Activated naive CD8-positive, alpha-beta T cell (primary cell): ENCODE measurements at regions not wholly inside any gene's neighbourhood (a gene's known extent, or its start where the extent isn't known, plus 50 kb on each side); places are given as distances from the start of the nearest gene placed in this dataset.

Experiments used
- H3K27ac Mint-ChIP-seq: one replicate; pipeline ENCODE4 v1.8.0; 2021; ENCODE audit warnings: mixed read lengths
- H3K27me3 Mint-ChIP-seq: one replicate; pipeline ENCODE4 v1.8.0; 2021; ENCODE audit warnings: mixed read lengths
- H3K36me3 Mint-ChIP-seq: one replicate; pipeline ENCODE4 v1.8.0; 2021; ENCODE audit warnings: mixed read lengths
- H3K4me1 Mint-ChIP-seq: one replicate; pipeline ENCODE4 v1.8.0; 2021; ENCODE audit warnings: low read depth, mixed read lengths
- H3K4me3 Mint-ChIP-seq: one replicate; pipeline ENCODE4 v1.8.0; 2021; ENCODE audit warnings: mild to moderate bottlenecking, mixed read lengths
- H3K9me3 Mint-ChIP-seq: one replicate; pipeline ENCODE4 v1.8.0; 2021; ENCODE audit warnings: low read depth, mixed read lengths

- Mint-ChIP-seq H3K27ac (peak overlapping the region; percentile 81), H3K27me3 (no peaks in the 10 kb centered on the region), H3K4me3 (peak overlapping the region; percentile 8)
Measured at GRCh38 chr14:101707863-101708620, 53.5 kb upstream of the PPP2R5C start.

GRCh38 chr14:101708853-101709532 is 52.5 kb upstream of the PPP2R5C start:
- H3K9me3 Mint-ChIP-seq = no peaks in the 10 kb centered on the region
- no peaks in the 10 kb centered on the region for H3K27me3 Mint-ChIP-seq
- peak overlapping the region; percentile 66 for H3K27ac Mint-ChIP-seq
- H3K4me1 Mint-ChIP-seq = peaks cover 27% of the 10 kb centered on the region
- no peaks in the 10 kb centered on the region for H3K36me3 Mint-ChIP-seq
- H3K4me3 Mint-ChIP-seq = no peak overlapping the region

More at GRCh38 chr14:101707863-101708620, 53.5 kb upstream of the PPP2R5C start:
- peaks cover 22% of the 10 kb centered on the region for H3K4me1 Mint-ChIP-seq
- no peaks in the 10 kb centered on the region for H3K9me3 Mint-ChIP-seq
- no peaks in the 10 kb centered on the region for H3K36me3 Mint-ChIP-seq

DNA sequence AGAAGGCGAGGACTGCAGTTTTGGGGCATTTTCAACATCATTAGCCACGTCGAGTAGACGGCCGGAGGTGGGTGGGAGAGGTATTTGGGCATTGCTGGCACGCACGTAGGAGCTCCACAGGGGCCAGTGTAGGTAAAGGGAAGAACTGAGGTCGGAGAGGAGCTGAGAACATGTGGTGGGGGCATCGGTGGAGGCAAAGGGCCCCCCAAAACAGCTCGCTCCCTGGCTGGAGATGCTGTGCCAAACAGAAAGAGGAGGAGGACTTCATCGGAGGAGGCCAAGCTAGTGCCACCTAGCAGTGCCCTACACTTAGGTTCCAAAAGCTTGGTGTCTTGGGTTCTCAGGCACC is 52.0 kb upstream of the PPP2R5C start:
- Mint-ChIP-seq H3K9me3 (no peaks in the 10 kb centered on the region), H3K36me3 (no peaks in the 10 kb centered on the region), H3K27me3 (no peaks in the 10 kb centered on the region), H3K27ac (no peak overlapping the region), H3K4me1 (peaks cover 27% of the 10 kb centered on the region), H3K4me3 (no peak overlapping the region)

DNA sequence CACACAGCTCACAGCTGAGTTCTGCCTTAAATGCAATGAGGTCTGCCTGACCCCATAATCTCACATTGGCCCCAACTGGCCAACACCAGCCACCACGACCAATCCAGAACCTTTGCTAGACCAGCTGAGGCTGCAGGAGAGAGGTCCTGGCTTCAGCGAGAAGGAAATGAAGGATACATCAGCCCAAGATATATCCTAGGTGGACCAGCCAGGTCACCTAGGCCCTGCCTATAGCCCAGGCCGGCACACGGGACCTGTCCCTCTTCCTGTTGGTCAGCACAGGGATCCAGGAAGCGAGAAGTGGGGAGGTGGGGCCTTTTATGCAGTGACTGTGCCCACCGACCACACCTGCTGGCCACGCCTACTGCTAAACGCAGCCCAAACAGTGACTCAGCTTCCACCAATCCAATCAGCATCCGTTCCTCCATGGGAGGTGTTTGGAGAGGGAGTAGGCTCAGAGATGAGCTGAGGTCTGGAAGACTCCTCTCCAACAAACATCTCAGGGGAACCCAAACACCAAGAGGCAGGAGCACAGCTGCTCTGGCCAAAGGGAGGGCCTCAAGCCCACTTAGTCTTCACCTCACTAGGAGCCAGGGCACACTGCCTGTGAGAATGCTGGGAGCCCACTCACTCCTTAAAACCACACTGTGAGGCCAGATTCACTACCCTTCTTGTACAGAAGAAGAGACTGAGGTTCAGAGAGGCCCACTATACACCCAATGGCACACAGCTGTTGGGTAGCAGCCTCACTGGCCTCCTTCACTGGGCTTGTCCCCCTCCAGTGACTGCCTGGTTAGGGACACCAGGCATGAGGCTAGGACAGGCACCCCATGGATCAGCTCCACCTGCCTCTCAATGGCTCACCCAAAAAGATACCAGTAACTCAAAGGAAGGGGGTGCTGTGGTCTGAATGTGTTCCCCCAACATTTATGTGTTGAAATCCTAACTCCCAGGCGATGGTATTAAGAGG is 51.3 kb upstream of the PPP2R5C start:
- H3K36me3 Mint-ChIP-seq = no peaks in the 10 kb centered on the region
- H3K4me1 Mint-ChIP-seq = peaks cover 25% of the 10 kb centered on the region
- H3K4me3 Mint-ChIP-seq = no peak overlapping the region
- H3K27ac Mint-ChIP-seq = no peak overlapping the region
- no peaks in the 10 kb centered on the region for H3K9me3 Mint-ChIP-seq
- H3K27me3 Mint-ChIP-seq = no peaks in the 10 kb centered on the region

DNA sequence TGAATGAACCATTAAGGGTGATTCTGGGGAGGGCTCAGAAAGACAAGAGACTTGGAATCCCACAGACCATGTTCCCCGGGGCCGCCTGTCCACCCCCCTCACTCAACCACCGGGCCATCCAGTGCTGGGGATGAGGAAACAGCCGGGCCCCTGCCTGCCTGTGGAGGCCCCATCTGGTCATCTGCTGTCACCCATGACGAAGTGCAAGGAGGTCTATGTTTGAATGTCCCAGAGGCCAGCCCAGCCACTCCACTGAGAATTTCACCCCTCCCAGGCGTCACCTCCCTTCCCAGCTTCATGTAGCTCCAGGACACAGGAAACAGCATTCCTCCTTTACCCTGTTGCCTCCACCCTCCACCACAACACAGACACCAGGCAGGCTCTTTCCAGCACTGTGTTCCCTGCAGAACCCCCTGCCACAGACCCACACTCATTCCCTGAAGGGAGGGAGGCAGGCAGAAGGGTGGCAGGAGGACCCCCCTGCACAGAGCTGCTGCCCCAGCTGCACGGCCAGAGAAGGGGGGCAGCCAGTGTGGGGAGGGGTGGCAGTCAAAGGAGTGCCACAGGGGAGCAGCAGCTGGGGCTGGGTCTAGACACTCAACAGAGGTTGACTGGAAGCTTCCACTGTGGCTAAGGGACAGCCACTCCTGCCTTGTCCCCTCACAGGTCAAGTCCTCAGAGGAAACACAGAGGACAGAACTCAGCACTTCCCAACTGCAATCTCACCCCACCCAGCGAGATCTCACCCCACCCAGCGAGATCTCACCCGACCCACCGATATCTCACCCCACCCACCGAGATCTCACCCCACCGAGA is 50.3 kb upstream of the PPP2R5C start:
- Mint-ChIP-seq H3K27ac (no peak overlapping the region), H3K4me3 (no peak overlapping the region), H3K9me3 (no peaks in the 10 kb centered on the region), H3K36me3 (no peaks in the 10 kb centered on the region), H3K4me1 (peaks cover 22% of the 10 kb centered on the region), H3K27me3 (no peaks in the 10 kb centered on the region)
